ENCODE measurements at regions not wholly inside any gene's neighbourhood (a gene's known extent, or its start where the extent isn't known, plus 50 kb on each side); places are given as distances from the start of the nearest gene placed in this dataset.

DNA sequence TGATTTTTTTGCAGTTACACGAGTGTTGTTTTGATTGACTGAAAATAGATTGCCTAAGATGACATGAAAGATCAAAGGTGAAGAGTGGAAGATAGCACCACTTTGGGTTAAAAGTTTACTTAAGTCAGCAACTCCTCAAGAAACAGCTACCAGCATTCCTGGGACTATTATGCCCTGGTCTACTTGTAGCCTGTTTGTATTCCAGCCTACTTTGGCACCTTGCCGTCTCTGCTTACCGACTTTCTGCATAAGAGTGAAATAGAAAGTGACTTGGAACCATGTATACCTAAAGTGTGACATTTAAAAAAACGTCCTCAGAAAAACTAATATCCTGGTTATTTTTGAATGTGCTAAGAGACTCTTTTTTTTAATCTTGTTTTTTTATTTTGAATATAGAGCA, 631.5 kb upstream of the PTBP2 start:
- TF ChIP-seq, protein P1, sequence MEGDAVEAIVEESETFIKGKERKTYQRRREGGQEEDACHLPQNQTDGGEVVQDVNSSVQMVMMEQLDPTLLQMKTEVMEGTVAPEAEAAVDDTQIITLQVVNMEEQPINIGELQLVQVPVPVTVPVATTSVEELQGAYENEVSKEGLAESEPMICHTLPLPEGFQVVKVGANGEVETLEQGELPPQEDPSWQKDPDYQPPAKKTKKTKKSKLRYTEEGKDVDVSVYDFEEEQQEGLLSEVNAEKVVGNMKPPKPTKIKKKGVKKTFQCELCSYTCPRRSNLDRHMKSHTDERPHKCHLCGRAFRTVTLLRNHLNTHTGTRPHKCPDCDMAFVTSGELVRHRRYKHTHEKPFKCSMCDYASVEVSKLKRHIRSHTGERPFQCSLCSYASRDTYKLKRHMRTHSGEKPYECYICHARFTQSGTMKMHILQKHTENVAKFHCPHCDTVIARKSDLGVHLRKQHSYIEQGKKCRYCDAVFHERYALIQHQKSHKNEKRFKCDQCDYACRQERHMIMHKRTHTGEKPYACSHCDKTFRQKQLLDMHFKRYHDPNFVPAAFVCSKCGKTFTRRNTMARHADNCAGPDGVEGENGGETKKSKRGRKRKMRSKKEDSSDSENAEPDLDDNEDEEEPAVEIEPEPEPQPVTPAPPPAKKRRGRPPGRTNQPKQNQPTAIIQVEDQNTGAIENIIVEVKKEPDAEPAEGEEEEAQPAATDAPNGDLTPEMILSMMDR (IDR thresholded peaks at IDR 0.05), result no peak
- no peak for TF ChIP-seq POLR2AphosphoS5 (IDR thresholded peaks at IDR 0.05)

Data from upper lobe of left lung (tissue), 4 donors.